HG02840 (cell line): ENCODE measurements at regions not wholly inside any gene's neighbourhood (a gene's known extent, or its start where the extent isn't known, plus 50 kb on each side); places are given as distances from the start of the nearest gene placed in this dataset.

ENCODE experiments used
- ATAC-seq: cut with Tn5 transposase; IDR thresholded peaks from one replicate; pipeline ENCODE4 v1.9.1; 2021; ENCODE audit warnings: mild to moderate bottlenecking, moderate library complexity, moderate number of reproducible peaks; ENCODE audit not compliant: unreplicated experiment, low FRiP score

GRCh38 chr7:41808541-41808940 is 105.7 kb upstream of the INHBA start:
- no peak for ATAC-seq

DNA sequence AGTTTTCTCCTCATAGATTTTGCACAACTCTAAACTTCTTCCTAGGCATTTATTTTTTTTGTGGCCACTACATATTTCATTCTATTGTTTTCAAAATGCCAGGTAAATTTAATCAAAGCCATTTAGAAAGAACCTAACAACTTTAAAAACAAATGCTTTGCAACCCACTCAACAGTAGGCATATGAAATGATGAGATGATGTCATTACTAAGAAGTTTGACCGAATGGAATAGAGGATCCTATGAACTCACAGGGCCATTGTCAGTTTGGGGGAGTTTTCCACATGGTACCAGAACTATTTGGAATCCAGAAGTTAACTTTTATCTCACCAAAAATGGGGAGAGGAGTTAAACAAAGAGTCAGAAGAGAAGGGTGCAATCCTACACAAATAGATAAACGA is 100.7 kb upstream of the INHBA start:
- ATAC-seq, result no peak

- ATAC-seq, result no peak
Observed at GRCh38 chr7:41796331-41796730, 93.4 kb upstream of the INHBA start.

DNA sequence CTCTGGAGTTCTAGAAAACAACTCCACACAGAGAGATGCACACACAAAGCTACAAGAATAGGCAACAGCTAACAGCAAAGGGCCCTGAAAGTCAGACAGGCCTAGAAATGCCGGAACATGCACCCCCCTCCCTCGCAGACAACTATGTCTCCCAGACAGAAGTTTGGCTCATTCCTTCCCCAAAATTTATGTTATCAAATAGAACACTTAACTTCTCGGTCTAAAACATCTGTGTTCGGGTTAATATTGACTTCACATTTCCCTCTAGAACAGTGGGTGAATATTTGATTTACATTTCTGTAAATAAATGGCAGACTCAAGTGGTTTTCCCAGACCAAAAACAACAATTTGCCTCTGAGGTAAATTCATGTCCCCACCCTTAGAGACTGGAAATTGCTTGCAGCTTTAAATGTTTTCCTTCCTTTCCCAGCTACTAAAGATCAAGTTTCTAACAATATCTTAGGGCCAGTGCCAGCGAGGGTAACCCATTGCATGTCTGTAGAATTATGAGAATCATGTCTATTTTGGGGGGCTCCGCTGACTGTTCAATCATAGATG is 92.5 kb upstream of the INHBA start:
- ATAC-seq, result no peak

DNA sequence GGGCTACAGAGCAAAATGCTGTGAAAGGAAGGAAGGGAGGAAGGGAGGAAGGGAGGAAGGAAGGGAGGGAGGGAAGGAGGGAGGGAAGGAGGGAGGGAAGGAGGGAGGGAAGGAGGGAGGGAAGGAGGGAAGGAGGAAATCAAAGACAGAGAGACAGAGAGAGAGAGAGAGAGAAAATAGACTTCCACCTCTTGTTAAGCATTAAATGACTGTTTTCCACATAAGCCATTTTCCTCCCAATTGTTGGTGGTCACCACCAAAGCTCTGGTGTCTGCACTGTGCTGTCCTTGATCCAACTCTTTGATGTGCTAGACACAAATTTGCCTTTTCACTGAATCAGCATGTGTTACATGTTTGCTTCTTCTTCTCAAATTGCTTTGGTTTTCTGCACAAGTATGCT is 90.7 kb upstream of the INHBA start:
- ATAC-seq, result no peak

- no peak for ATAC-seq
Observed at GRCh38 chr7:41792120-41792519, 89.2 kb upstream of the INHBA start.

- ATAC-seq, result no peak
Observed at GRCh38 chr7:41788556-41788955, 85.7 kb upstream of the INHBA start.

- ATAC-seq, result no peak
Observed at GRCh38 chr7:41787651-41788350, 84.9 kb upstream of the INHBA start.

DNA sequence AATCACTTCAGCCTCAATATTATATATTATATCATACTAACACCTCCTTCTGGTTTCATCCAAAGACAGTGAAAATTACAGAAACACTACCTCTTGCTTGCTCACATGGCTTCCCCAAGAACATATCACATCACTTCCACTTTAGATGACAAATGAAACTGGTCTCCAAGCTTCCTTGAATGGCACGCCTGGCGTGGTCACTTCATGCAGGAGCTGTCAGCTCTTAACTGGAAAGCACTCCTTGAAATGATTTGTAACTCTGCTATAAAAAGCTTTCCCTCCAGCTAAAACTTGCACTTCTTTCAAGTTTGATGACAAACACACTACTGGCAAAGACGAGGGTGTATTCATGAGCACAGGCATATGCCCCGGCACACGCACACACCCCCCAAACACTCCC is 84.1 kb upstream of the INHBA start:
- ATAC-seq, result no peak

DNA sequence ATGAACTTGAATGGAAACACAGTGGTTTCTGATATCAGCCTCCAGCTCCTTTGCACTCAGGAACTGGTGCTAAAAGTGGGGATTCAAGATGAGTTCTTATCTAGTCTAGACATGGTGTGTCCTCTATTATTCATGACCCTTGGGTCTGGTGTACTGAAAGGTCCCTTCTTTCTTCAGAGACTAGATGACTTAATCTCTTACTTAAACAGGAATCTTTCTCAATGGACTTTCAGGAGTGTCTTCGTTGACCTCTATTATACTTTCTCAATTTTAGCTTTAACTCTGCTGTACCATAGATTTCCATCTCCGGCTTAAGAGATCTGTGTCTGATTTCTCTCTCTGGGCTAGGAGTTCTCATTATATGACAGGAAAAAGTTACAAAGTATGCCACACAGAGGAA is 83.5 kb upstream of the INHBA start:
- no peak for ATAC-seq

GRCh38 chr7:41785840-41786239 is 83.0 kb upstream of the INHBA start:
- no peak for ATAC-seq

DNA sequence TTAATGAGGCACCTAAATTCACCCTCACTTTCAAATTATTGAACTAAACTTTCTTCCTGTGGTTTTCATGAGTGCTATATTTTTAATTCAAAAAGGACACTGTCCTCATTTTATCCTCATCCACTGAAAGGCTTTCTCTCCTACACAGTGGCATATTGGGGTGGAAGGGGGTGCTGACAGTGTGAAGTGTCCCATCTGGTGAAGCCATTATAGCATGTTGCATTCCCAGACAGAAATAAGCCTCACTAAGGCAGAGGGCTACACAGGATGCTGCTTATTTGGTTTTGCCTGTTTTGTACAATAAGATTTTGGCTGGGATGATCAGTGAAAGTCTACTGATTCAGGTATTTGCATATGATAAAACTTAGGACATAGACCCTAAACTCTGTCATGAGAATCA is 82.4 kb upstream of the INHBA start:
- ATAC-seq, result no peak

GRCh38 chr7:41779918-41780317 is 77.0 kb upstream of the INHBA start:
- ATAC-seq, result no peak

- ATAC-seq, result no peak
Observed at GRCh38 chr7:41777894-41778596, 75.2 kb upstream of the INHBA start.

GRCh38 chr7:41774966-41775365 is 72.1 kb upstream of the INHBA start:
- ATAC-seq, result no peak

GRCh38 chr7:41773756-41774155 is 70.9 kb upstream of the INHBA start:
- ATAC-seq, result no peak

DNA sequence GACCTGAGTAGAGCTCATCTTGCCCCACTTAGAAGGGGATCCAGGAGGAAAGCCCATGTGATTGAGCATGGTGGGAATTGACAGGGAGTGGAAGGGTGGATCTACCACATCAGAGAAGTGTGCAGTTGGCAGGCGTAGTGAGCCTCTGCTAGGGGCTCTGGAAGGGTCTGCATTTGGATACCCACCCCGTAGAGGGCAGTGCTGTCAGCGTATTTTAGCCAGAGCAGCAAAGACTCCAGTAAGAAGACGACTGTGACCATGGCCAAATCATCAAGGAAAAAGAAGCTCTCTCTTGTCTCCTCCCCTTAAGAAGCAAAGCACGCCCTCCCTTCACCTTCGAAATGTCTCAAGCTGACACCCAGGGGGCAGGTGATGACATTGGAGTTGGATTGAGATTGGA is 68.8 kb upstream of the INHBA start:
- no peak for ATAC-seq

GRCh38 chr7:41769162-41769561 is 66.3 kb upstream of the INHBA start:
- no peak for ATAC-seq

DNA sequence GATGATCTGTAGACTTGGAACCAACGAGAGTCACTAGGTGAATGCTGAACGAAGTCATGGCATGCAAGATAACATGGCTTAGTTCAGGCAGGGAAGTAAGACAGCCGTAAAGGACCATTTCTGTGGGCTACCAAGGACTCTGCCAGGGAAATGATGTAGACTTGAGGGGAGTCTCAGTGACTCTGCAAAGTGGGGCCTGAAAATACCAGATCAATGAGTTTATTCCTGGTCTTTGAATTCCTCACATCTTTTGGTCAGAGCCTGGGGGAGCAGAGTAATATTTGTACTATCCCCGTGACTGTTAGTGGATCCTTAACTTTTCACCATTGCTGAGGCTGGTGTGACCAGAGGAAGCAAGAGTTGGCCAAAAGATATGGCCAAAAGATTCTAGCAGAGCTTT is 60.7 kb upstream of the INHBA start:
- no peak for ATAC-seq

DNA sequence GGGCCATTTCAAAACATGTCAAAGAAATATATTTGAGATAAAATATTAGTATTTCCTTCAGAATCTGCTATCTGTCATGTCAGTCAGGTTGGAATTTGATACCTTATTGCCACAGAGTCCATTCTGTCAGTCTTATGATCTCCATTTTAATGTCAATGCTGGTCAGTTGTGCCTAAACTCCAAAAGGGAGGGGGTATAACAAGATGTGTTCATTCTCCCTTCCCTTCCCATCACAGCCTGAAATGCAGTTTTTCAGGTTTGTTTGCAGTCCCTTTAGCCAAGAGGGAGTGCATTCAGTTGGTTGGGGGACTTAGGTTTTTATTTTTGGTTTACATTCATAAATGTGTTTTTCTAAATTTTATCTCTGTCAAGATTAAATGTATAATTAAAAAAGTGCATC is 59.8 kb upstream of the INHBA start:
- ATAC-seq, result no peak

- no peak for ATAC-seq
Observed at GRCh38 chr7:41760293-41760692, 57.4 kb upstream of the INHBA start.

GRCh38 chr7:41758321-41758720 is 55.4 kb upstream of the INHBA start:
- ATAC-seq, result no peak
